K562 (cell line): ENCODE measurements at regions not wholly inside any gene's neighbourhood (a gene's known extent, or its start where the extent isn't known, plus 50 kb on each side); places are given as distances from the start of the nearest gene placed in this dataset.

Experiments
- ATF2 ChIP-seq: sonication (generic); formaldehyde crosslinking; IDR thresholded peaks from 2 replicates; pipeline ENCODE4 v1.8.1; 2022; ENCODE audit warnings: missing genetic modification reagents
- CGGBP1 ChIP-seq: fragments of 250-450 bp; sonication (Bioruptor Pico); IDR thresholded peaks from 2 replicates; pipeline ENCODE4 v1.9.0; 2021; ENCODE audit warnings: mild to moderate bottlenecking
- FOXP4 ChIP-seq: sonication (generic); formaldehyde crosslinking; IDR thresholded peaks from 2 replicates; pipeline ENCODE4 v1.8.0; 2022; ENCODE audit warnings: mild to moderate bottlenecking, missing genetic modification reagents, borderline replicate concordance
- HEY1 ChIP-seq: fragments of 250-450 bp; sonication (Bioruptor Pico); IDR thresholded peaks from 2 replicates; pipeline ENCODE4 v1.5.0; 2020; ENCODE audit warnings: mild to moderate bottlenecking, moderate library complexity, borderline replicate concordance
- JUND ChIP-seq, 2 experiments: IDR thresholded peaks; 2 replicates in 1 of 2; 3 replicates in 1 of 2; pipeline ENCODE4 v1.6.1; 2011; ENCODE audit warnings: borderline replicate concordance in 2 of 2, low read depth in 2 of 2, low read length in 2 of 2, improper control_type of control experiment in 1 of 2, missing biosample characterization in 1 of 2, missing genetic modification characterization in 1 of 2, missing genetic modification reagents in 1 of 2
- LEF1 ChIP-seq: fragments of 450-650 bp; IDR thresholded peaks from 2 replicates; pipeline ENCODE4 v1.6.1; 2016; ENCODE audit warnings: mild to moderate bottlenecking
- NCOA2 ChIP-seq, 2 experiments: fragments of 450-650 bp; IDR thresholded peaks; 2 replicates each; pipeline ENCODE4 v1.6.1; 2018; ENCODE audit warnings: mild to moderate bottlenecking in 2 of 2, moderate library complexity in 1 of 2; ENCODE audit not compliant: partially characterized antibody in 2 of 2
- NR2C2 ChIP-seq, 2 experiments: fragments of 200-800 bp in 1 of 2; sonication (Bioruptor generic) in 1 of 2; sonication (generic) in 1 of 2; formaldehyde crosslinking in 1 of 2; IDR thresholded peaks; 2 replicates each; pipeline versions ENCODE4 v1.6.1 to v1.8.0; 2016 to 2022; ENCODE audit warnings: mild to moderate bottlenecking in 1 of 2, missing compliant biosample characterization in 1 of 2, missing genetic modification characterization in 1 of 2, missing genetic modification reagents in 1 of 2
- POLR3G ChIP-seq: IDR thresholded peaks from 2 replicates; pipeline ENCODE4 v1.6.1; 2011; ENCODE audit not compliant: insufficient read length, insufficient replicate concordance; ENCODE audit errors: extremely low read depth
- RREB1 ChIP-seq: fragments of 250-450 bp; sonication (Bioruptor Pico); IDR thresholded peaks from 2 replicates; pipeline ENCODE4 v1.4.0; 2020
- RUNX1 ChIP-seq: sonication (generic); IDR thresholded peaks from 2 replicates; pipeline ENCODE4 v1.6.1; 2016; ENCODE audit warnings: antibody characterized with exemption, low read depth
- STAG1 ChIP-seq: sonication (generic); formaldehyde crosslinking; IDR thresholded peaks from 2 replicates; pipeline ENCODE4 v1.5.0; 2020; ENCODE audit warnings: missing genetic modification reagents, borderline replicate concordance
- XRCC3 ChIP-seq: fragments of 450-650 bp; IDR thresholded peaks from 2 replicates; pipeline ENCODE4 v1.6.1; 2017; ENCODE audit warnings: mild to moderate bottlenecking, moderate library complexity
- ZNF12 ChIP-seq: sonication (generic); formaldehyde crosslinking; IDR thresholded peaks from 2 replicates; pipeline ENCODE4 v1.4.0; 2020; ENCODE audit warnings: mild to moderate bottlenecking, missing genetic modification reagents
- ZNF445 ChIP-seq: fragments of 250-450 bp; sonication (Bioruptor Pico); IDR thresholded peaks from 2 replicates; pipeline ENCODE4 v1.4.0; 2020; ENCODE audit warnings: low read depth, mild to moderate bottlenecking, moderate library complexity

GRCh38 chr6:27672113-27672799 is 199.4 kb upstream of the ZNF184 start (continued):
- TF ChIP-seq STAG1 (CRISPR knock-in tag), result no peak
- TF ChIP-seq FOXP4 (CRISPR knock-in tag), result no peak
- no peak for TF ChIP-seq CGGBP1 (CRISPR knock-in tag)
- 0 out of 2 replicates have a peak, but pooled peaks have one; percentile 26 for TF ChIP-seq NR2C2 (CRISPR knock-in tag; IDR thresholded peaks at IDR 0.05)
- peak; percentile 88 for TF ChIP-seq NR2C2 (tag; IDR thresholded peaks at IDR 0.05)
- TF ChIP-seq ZNF445, result 0 out of 2 replicates have a peak, but pooled peaks have one; percentile 27
- TF ChIP-seq XRCC3, result no peak
- peak; percentile 80 for TF ChIP-seq ZNF12 (CRISPR knock-in tag)
- TF ChIP-seq JUND (IDR thresholded peaks at IDR 0.05; ENCODE audit: borderline replicate concordance, low read depth, low read length), result peak; percentile 40; the same call in 1 of the 2 replicates
- peak; percentile 11; the same call in 2 of the 3 replicates for TF ChIP-seq JUND (tag; IDR thresholded peaks at IDR 0.05; ENCODE audit: borderline replicate concordance, low read depth, low read length)
- TF ChIP-seq ATF2, result no peak
- TF ChIP-seq LEF1, result peak; percentile 46; the same call in 1 of the 2 replicates
- TF ChIP-seq NCOA2 (IDR thresholded peaks at IDR 0.05; ENCODE audit: partially characterized antibody in 2 of 2), result peak in 1 of 2 experiments; percentile 32
- TF ChIP-seq RREB1 (CRISPR knock-in tag), result no peak
- no peak for TF ChIP-seq RUNX1
- TF ChIP-seq POLR3G, result peak; percentile 45
- no peak for TF ChIP-seq HEY1 (CRISPR knock-in tag)
